ENCODE measurements at regions not wholly inside any gene's neighbourhood (a gene's known extent, or its start where the extent isn't known, plus 50 kb on each side); places are given as distances from the start of the nearest gene placed in this dataset.
"Not testable (repeated sequence)": the region's sequence is repeated elsewhere in the genome, so short reads cannot be mapped to it uniquely, and the experiment has no call there.

GRCh38 chr5:99386406-99387077, 457.7 kb upstream of the CHD1 start:
- Histone ChIP-seq H3K27me3 (ENCODE audit: control insufficient read depth, insufficient read depth, low read length) (no peaks in the 10 kb centered on the region), H3K36me3 (ENCODE audit: control insufficient read depth, insufficient read depth, low read length) (no peaks in the 10 kb centered on the region), H3K4me3 (ENCODE audit: low read depth, low read length) (no peak overlapping the region), H3K9ac (ENCODE audit: low read depth, low read length) (no peak overlapping the region), H3K4me1 (ENCODE audit: control insufficient read depth, insufficient read depth, low read length) (no peaks in the 10 kb centered on the region), H3K9me3 (ENCODE audit: control insufficient read depth, insufficient read depth, low read length) (peaks cover 10% of the 10 kb centered on the region), H3K27ac (ENCODE audit: low read depth, low read length) (no peak overlapping the region)

DNA sequence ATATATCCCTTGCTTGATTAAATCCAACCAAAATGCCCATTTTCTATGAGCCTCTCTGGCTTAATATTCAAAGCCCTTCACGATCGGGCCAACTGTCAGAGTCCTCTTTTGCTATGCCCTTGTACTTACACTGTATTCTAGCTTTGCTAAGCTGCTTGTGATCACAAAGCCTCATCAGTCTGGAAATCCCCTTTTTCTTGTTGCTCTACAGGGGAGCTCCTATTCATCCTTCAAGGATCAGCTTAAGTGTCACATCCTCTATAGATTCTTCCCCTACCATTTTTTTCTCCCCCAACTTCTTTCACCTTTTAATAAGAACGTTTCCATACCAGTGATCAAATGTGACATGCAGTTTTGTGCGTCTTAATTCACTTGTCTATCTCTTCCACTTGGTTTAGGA, 450.4 kb upstream of the CHD1 start:
- Histone ChIP-seq H3K9ac (ENCODE audit: low read depth, low read length) (no peak overlapping the region), H3K27me3 (ENCODE audit: control insufficient read depth, insufficient read depth, low read length) (no peaks in the 10 kb centered on the region), H3K36me3 (ENCODE audit: control insufficient read depth, insufficient read depth, low read length) (no peaks in the 10 kb centered on the region), H3K4me1 (ENCODE audit: control insufficient read depth, insufficient read depth, low read length) (peaks cover 20% of the 10 kb centered on the region), H3K9me3 (ENCODE audit: control insufficient read depth, insufficient read depth, low read length) (peaks cover 10% of the 10 kb centered on the region), H3K4me3 (ENCODE audit: low read depth, low read length) (no peak overlapping the region), H3K27ac (ENCODE audit: low read depth, low read length) (peak overlapping the region; percentile 47)

- Histone ChIP-seq H3K36me3 (ENCODE audit: control insufficient read depth, insufficient read depth, low read length) (no peaks in the 10 kb centered on the region), H3K9me3 (ENCODE audit: control insufficient read depth, insufficient read depth, low read length) (peaks cover 5% of the 10 kb centered on the region), H3K4me3 (ENCODE audit: low read depth, low read length) (no peak overlapping the region), H3K9ac (ENCODE audit: low read depth, low read length) (no peak overlapping the region), H3K27ac (ENCODE audit: low read depth, low read length) (no peak overlapping the region), H3K4me1 (ENCODE audit: control insufficient read depth, insufficient read depth, low read length) (peaks cover 20% of the 10 kb centered on the region), H3K27me3 (ENCODE audit: control insufficient read depth, insufficient read depth, low read length) (no peaks in the 10 kb centered on the region)
Observed at GRCh38 chr5:99378443-99378842, 449.6 kb upstream of the CHD1 start.

- no peaks in the 10 kb centered on the region for H3K27me3 ChIP-seq (ENCODE audit: control insufficient read depth, insufficient read depth, low read length)
- H3K9ac ChIP-seq (ENCODE audit: low read depth, low read length): no peak overlapping the region
- no peaks in the 10 kb centered on the region for H3K4me1 ChIP-seq (ENCODE audit: control insufficient read depth, insufficient read depth, low read length)
- H3K27ac ChIP-seq (ENCODE audit: low read depth, low read length): no peak overlapping the region
- H3K36me3 ChIP-seq (ENCODE audit: control insufficient read depth, insufficient read depth, low read length): no peaks in the 10 kb centered on the region
- H3K9me3 ChIP-seq (ENCODE audit: control insufficient read depth, insufficient read depth, low read length): no peaks in the 10 kb centered on the region
- H3K4me3 ChIP-seq (ENCODE audit: low read depth, low read length): no peak overlapping the region
Observed at GRCh38 chr5:99369797-99370593, 441.2 kb upstream of the CHD1 start.

- Histone ChIP-seq H3K27ac (ENCODE audit: low read depth, low read length) (no peak overlapping the region), H3K4me1 (ENCODE audit: control insufficient read depth, insufficient read depth, low read length) (peaks cover 4% of the 10 kb centered on the region; the same call in 1 of the 2 replicates), H3K36me3 (ENCODE audit: control insufficient read depth, insufficient read depth, low read length) (no peaks in the 10 kb centered on the region), H3K27me3 (ENCODE audit: control insufficient read depth, insufficient read depth, low read length) (no peaks in the 10 kb centered on the region), H3K9ac (ENCODE audit: low read depth, low read length) (no peak overlapping the region), H3K9me3 (ENCODE audit: control insufficient read depth, insufficient read depth, low read length) (no peaks in the 10 kb centered on the region), H3K4me3 (ENCODE audit: low read depth, low read length) (no peak overlapping the region)
Observed at GRCh38 chr5:99368726-99369125, 439.9 kb upstream of the CHD1 start.

- Histone ChIP-seq H3K4me3 (ENCODE audit: low read depth, low read length) (no peak overlapping the region), H3K27me3 (ENCODE audit: control insufficient read depth, insufficient read depth, low read length) (no peaks in the 10 kb centered on the region), H3K27ac (ENCODE audit: low read depth, low read length) (no peak overlapping the region), H3K4me1 (ENCODE audit: control insufficient read depth, insufficient read depth, low read length) (no peaks in the 10 kb centered on the region), H3K9ac (ENCODE audit: low read depth, low read length) (no peak overlapping the region), H3K36me3 (ENCODE audit: control insufficient read depth, insufficient read depth, low read length) (no peaks in the 10 kb centered on the region), H3K9me3 (ENCODE audit: control insufficient read depth, insufficient read depth, low read length) (peaks cover 22% of the 10 kb centered on the region)
Observed at GRCh38 chr5:99355881-99356280, 427.1 kb upstream of the CHD1 start.

DNA sequence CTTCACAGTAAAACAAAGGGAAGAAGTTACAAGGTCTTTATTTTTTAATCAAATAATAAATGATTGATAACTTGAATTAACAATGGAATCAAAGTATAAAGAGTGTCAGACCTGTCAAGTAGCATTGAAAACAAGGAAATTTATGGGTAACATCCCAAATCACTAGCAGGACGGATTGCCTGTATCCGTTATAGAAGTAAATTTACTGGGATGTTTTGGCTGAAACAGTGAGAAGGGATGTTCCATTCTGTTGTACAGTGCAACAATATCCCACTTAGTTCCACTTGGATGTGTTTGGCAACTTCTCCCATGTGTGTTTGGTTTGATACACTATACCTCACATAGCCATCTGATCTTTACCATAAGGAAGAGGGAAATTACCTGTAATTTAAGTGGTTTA, 421.0 kb upstream of the CHD1 start:
- H3K9me3 ChIP-seq (ENCODE audit: control insufficient read depth, insufficient read depth, low read length): peaks cover 19% of the 10 kb centered on the region
- H3K27me3 ChIP-seq (ENCODE audit: control insufficient read depth, insufficient read depth, low read length): no peaks in the 10 kb centered on the region
- H3K9ac ChIP-seq (ENCODE audit: low read depth, low read length): no peak overlapping the region
- H3K27ac ChIP-seq (ENCODE audit: low read depth, low read length): no peak overlapping the region
- no peaks in the 10 kb centered on the region for H3K4me1 ChIP-seq (ENCODE audit: control insufficient read depth, insufficient read depth, low read length)
- no peak overlapping the region for H3K4me3 ChIP-seq (ENCODE audit: low read depth, low read length)
- no peaks in the 10 kb centered on the region for H3K36me3 ChIP-seq (ENCODE audit: control insufficient read depth, insufficient read depth, low read length)

DNA sequence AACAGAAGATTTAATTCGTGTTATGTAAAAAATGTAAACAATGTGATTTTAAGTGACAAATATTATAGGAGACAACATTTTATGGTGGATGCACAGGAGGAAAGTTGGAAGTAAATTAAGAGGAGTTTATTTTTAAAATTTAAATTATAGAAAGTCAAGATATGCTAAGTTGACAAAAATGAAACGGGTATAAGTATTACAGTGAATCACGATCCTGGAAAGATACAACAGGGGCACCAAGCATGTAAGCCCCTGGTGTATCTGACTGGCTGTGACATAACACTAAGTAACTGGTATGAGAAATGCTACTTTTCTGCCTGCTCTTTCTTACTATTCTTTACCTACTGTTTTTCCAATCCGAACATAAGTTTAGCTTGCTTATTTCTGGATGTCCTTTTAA, 419.8 kb upstream of the CHD1 start:
- Histone ChIP-seq H3K4me1 (ENCODE audit: control insufficient read depth, insufficient read depth, low read length) (no peaks in the 10 kb centered on the region), H3K9me3 (ENCODE audit: control insufficient read depth, insufficient read depth, low read length) (peaks cover 14% of the 10 kb centered on the region), H3K27ac (ENCODE audit: low read depth, low read length) (no peak overlapping the region), H3K27me3 (ENCODE audit: control insufficient read depth, insufficient read depth, low read length) (no peaks in the 10 kb centered on the region), H3K4me3 (ENCODE audit: low read depth, low read length) (no peak overlapping the region), H3K36me3 (ENCODE audit: control insufficient read depth, insufficient read depth, low read length) (no peaks in the 10 kb centered on the region), H3K9ac (ENCODE audit: low read depth, low read length) (no peak overlapping the region)

- not testable (repeated sequence) for H3K27me3 ChIP-seq (ENCODE audit: control insufficient read depth, insufficient read depth, low read length); H3K4me3 ChIP-seq (ENCODE audit: low read depth, low read length); H3K4me1 ChIP-seq (ENCODE audit: control insufficient read depth, insufficient read depth, low read length)
Observed at GRCh38 chr5:99339758-99340157, 411.0 kb upstream of the CHD1 start.

GRCh38 chr5:99334936-99335335, 406.1 kb upstream of the CHD1 start:
- H3K36me3 ChIP-seq (ENCODE audit: control insufficient read depth, insufficient read depth, low read length): no peaks in the 10 kb centered on the region
- no peaks in the 10 kb centered on the region for H3K4me1 ChIP-seq (ENCODE audit: control insufficient read depth, insufficient read depth, low read length)
- no peaks in the 10 kb centered on the region for H3K9me3 ChIP-seq (ENCODE audit: control insufficient read depth, insufficient read depth, low read length)
- no peak overlapping the region for H3K9ac ChIP-seq (ENCODE audit: low read depth, low read length)
- H3K27me3 ChIP-seq (ENCODE audit: control insufficient read depth, insufficient read depth, low read length): no peaks in the 10 kb centered on the region
- no peak overlapping the region for H3K27ac ChIP-seq (ENCODE audit: low read depth, low read length)
- H3K4me3 ChIP-seq (ENCODE audit: low read depth, low read length): no peak overlapping the region

More at GRCh38 chr5:99339758-99340157, 411.0 kb upstream of the CHD1 start:
- not testable (repeated sequence) for H3K27ac ChIP-seq (ENCODE audit: low read depth, low read length); H3K36me3 ChIP-seq (ENCODE audit: control insufficient read depth, insufficient read depth, low read length); H3K9ac ChIP-seq (ENCODE audit: low read depth, low read length); H3K9me3 ChIP-seq (ENCODE audit: control insufficient read depth, insufficient read depth, low read length)

GRCh38 chr5:99331061-99331460, 402.3 kb upstream of the CHD1 start:
- H3K27me3 ChIP-seq (ENCODE audit: control insufficient read depth, insufficient read depth, low read length): no peaks in the 10 kb centered on the region
- no peak overlapping the region for H3K4me3 ChIP-seq (ENCODE audit: low read depth, low read length)
- no peaks in the 10 kb centered on the region for H3K4me1 ChIP-seq (ENCODE audit: control insufficient read depth, insufficient read depth, low read length)
- H3K36me3 ChIP-seq (ENCODE audit: control insufficient read depth, insufficient read depth, low read length): no peaks in the 10 kb centered on the region
- no peaks in the 10 kb centered on the region for H3K9me3 ChIP-seq (ENCODE audit: control insufficient read depth, insufficient read depth, low read length)
- no peak overlapping the region for H3K27ac ChIP-seq (ENCODE audit: low read depth, low read length)
- H3K9ac ChIP-seq (ENCODE audit: low read depth, low read length): no peak overlapping the region

Measured in HUES48 (cell line).